ENCODE measurements at regions not wholly inside any gene's neighbourhood (a gene's known extent, or its start where the extent isn't known, plus 50 kb on each side); places are given as distances from the start of the nearest gene placed in this dataset.

DNA sequence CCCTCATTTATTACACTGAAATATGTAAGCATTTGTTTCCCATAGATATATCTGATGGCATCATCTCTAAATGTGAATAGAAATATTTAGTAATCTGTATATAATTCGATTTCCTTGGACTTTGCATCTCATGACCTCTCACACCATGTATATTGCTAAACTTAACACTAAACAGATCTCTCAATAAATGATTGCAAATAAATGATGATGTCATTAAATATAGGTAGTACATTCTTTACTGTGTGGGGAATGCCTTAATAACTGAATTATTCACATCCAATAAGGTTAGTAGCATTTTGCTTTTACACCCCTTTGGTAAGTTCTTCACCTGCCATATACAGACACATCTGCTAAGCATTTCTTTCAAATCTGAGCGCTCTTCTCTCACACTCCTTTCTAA lies 340.5 kb downstream of the FSCB start:
- no peak for TF ChIP-seq CHD2 (IDR thresholded peaks at IDR 0.05; ENCODE audit: low read length, partially characterized antibody)
- TF ChIP-seq BHLHE40 (IDR thresholded peaks at IDR 0.05; ENCODE audit: low read depth, low read length): no peak
- TF ChIP-seq, protein P1, sequence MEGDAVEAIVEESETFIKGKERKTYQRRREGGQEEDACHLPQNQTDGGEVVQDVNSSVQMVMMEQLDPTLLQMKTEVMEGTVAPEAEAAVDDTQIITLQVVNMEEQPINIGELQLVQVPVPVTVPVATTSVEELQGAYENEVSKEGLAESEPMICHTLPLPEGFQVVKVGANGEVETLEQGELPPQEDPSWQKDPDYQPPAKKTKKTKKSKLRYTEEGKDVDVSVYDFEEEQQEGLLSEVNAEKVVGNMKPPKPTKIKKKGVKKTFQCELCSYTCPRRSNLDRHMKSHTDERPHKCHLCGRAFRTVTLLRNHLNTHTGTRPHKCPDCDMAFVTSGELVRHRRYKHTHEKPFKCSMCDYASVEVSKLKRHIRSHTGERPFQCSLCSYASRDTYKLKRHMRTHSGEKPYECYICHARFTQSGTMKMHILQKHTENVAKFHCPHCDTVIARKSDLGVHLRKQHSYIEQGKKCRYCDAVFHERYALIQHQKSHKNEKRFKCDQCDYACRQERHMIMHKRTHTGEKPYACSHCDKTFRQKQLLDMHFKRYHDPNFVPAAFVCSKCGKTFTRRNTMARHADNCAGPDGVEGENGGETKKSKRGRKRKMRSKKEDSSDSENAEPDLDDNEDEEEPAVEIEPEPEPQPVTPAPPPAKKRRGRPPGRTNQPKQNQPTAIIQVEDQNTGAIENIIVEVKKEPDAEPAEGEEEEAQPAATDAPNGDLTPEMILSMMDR (IDR thresholded peaks at IDR 0.05): no peak
- no peak for TF ChIP-seq FOXS1 (CRISPR knock-in tag; IDR thresholded peaks at IDR 0.05)
- TF ChIP-seq MAFK (IDR thresholded peaks at IDR 0.05; ENCODE audit: partially characterized antibody): no peak
- TF ChIP-seq, protein P2, sequence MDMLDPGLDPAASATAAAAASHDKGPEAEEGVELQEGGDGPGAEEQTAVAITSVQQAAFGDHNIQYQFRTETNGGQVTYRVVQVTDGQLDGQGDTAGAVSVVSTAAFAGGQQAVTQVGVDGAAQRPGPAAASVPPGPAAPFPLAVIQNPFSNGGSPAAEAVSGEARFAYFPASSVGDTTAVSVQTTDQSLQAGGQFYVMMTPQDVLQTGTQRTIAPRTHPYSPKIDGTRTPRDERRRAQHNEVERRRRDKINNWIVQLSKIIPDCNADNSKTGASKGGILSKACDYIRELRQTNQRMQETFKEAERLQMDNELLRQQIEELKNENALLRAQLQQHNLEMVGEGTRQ (IDR thresholded peaks at IDR 0.05): no peak
- TF ChIP-seq, protein P3, sequence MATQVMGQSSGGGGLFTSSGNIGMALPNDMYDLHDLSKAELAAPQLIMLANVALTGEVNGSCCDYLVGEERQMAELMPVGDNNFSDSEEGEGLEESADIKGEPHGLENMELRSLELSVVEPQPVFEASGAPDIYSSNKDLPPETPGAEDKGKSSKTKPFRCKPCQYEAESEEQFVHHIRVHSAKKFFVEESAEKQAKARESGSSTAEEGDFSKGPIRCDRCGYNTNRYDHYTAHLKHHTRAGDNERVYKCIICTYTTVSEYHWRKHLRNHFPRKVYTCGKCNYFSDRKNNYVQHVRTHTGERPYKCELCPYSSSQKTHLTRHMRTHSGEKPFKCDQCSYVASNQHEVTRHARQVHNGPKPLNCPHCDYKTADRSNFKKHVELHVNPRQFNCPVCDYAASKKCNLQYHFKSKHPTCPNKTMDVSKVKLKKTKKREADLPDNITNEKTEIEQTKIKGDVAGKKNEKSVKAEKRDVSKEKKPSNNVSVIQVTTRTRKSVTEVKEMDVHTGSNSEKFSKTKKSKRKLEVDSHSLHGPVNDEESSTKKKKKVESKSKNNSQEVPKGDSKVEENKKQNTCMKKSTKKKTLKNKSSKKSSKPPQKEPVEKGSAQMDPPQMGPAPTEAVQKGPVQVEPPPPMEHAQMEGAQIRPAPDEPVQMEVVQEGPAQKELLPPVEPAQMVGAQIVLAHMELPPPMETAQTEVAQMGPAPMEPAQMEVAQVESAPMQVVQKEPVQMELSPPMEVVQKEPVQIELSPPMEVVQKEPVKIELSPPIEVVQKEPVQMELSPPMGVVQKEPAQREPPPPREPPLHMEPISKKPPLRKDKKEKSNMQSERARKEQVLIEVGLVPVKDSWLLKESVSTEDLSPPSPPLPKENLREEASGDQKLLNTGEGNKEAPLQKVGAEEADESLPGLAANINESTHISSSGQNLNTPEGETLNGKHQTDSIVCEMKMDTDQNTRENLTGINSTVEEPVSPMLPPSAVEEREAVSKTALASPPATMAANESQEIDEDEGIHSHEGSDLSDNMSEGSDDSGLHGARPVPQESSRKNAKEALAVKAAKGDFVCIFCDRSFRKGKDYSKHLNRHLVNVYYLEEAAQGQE (IDR thresholded peaks at IDR 0.05): no peak
- TF ChIP-seq POLR2A (IDR thresholded peaks at IDR 0.05; ENCODE audit: low read length): no peak
- TF ChIP-seq MYC (IDR thresholded peaks at IDR 0.05; ENCODE audit: borderline replicate concordance, low read length): no peak
